ENCODE measurements at regions not wholly inside any gene's neighbourhood (a gene's known extent, or its start where the extent isn't known, plus 50 kb on each side); places are given as distances from the start of the nearest gene placed in this dataset.

DNA sequence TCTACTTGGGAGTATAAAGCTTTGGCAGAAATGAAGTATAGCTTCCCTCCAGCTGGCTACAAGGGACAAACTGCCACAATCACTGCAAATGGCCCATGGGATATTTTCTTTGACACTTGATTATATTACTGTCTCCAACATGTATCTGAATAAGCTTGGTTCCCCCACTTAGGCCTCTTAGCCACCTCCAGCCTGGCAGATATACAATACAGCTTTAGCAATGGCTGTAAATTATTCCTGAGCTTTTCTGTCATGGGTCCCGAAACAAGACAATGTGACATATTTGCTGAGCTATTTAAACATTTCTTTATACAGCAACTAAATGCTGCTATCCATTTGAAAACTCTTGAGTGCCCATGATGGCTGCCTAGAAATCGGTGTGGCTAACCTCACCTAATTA is 406.2 kb downstream of the SUCLG1 start:
- no TSS peak for BruUV-seq (replicated peaks)
- SMC1A ChIA-PET (ENCODE audit: uncharacterized antibody, unreplicated experiment): no interaction called here

More for the DNA sequence above, 406.2 kb downstream of the SUCLG1 start:
- POLR2A ChIA-PET: no interaction called here
- H3K9me3 ChIP-seq (replicated peaks; ENCODE audit: control insufficient read depth, insufficient read depth, low read length): no peaks in the 10 kb centered on the region
- H3K4me3 ChIP-seq: no peak overlapping the region
- RAD21 ChIA-PET (ENCODE audit: unreplicated experiment): no interaction called here
- DNase-seq (ENCODE audit: low read depth, low spot score) (no peak), ATAC-seq (no peak), FAIRE-seq (no peak)
- no peaks in the 10 kb centered on the region for H3K79me2 ChIP-seq (ENCODE audit: control insufficient read depth, insufficient read depth, low read length)
- no peak overlapping the region for H3K4me2 ChIP-seq (ENCODE audit: control insufficient read depth, insufficient read depth)
- intact Hi-C loops (cut with micrococcal nuclease; ENCODE audit: unreplicated experiment) (no loop called here), in situ Hi-C loops (cut with MboI) (no loop called here)
- no peak overlapping the region for H3K9ac ChIP-seq (ENCODE audit: control insufficient read depth, insufficient read depth, low read length)
- H3K36me3 ChIP-seq (ENCODE audit: control insufficient read depth in 2 of 2, insufficient read depth in 2 of 2, low read length in 1 of 2): no peaks in the 10 kb centered on the region
- H3K27me3 ChIP-seq (replicated peaks in 1 of 2; ENCODE audit: control insufficient read depth in 2 of 2, insufficient read depth in 2 of 2, low read length in 1 of 2): no peaks in the 10 kb centered on the region
- H4K20me1 ChIP-seq (ENCODE audit: control insufficient read depth, insufficient read depth): no peaks in the 10 kb centered on the region
- CTCF ChIA-PET: interaction anchor here (0.6 to 1.3 kb wide), 2 partner anchors 21 to 262 kb away, joined by 3 read pairs; no protein-coding TSS in a partner anchor
- no peak overlapping the region for H3K27ac ChIP-seq (ENCODE audit: control insufficient read depth, insufficient read depth)
- 0% methylated on average over 2 of the region's 2 CpGs for WGBS (ENCODE audit: insufficient coverage, insufficient replicate concordance, low lambda C conversion rate, missing lambda C conversion rate)
- no peaks in the 10 kb centered on the region for H3K4me1 ChIP-seq (ENCODE audit: control insufficient read depth, insufficient read depth, low read length)
- no peak overlapping the region for H2AFZ ChIP-seq (ENCODE audit: control insufficient read depth, low read depth, low read length)
- no peak for TF ChIP-seq GABPA (IDR thresholded peaks at IDR 0.05; ENCODE audit: low read depth)
- TF ChIP-seq, protein P1, sequence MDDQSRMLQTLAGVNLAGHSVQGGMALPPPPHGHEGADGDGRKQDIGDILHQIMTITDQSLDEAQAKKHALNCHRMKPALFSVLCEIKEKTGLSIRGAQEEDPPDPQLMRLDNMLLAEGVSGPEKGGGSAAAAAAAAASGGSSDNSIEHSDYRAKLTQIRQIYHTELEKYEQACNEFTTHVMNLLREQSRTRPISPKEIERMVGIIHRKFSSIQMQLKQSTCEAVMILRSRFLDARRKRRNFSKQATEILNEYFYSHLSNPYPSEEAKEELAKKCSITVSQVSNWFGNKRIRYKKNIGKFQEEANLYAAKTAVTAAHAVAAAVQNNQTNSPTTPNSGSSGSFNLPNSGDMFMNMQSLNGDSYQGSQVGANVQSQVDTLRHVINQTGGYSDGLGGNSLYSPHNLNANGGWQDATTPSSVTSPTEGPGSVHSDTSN (IDR thresholded peaks at IDR 0.05; ENCODE audit: insufficient replicate concordance, low read depth, low read length): no peak
- TF ChIP-seq, protein P2, sequence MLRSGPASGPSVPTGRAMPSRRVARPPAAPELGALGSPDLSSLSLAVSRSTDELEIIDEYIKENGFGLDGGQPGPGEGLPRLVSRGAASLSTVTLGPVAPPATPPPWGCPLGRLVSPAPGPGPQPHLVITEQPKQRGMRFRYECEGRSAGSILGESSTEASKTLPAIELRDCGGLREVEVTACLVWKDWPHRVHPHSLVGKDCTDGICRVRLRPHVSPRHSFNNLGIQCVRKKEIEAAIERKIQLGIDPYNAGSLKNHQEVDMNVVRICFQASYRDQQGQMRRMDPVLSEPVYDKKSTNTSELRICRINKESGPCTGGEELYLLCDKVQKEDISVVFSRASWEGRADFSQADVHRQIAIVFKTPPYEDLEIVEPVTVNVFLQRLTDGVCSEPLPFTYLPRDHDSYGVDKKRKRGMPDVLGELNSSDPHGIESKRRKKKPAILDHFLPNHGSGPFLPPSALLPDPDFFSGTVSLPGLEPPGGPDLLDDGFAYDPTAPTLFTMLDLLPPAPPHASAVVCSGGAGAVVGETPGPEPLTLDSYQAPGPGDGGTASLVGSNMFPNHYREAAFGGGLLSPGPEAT (IDR thresholded peaks at IDR 0.05; ENCODE audit: low read depth): no peak
- TF ChIP-seq KAT2A (conservative IDR thresholded peaks at IDR 0.05; ENCODE audit: control insufficient read depth, low read depth, low read length): no peak
- no peak for TF ChIP-seq RCOR1 (conservative IDR thresholded peaks at IDR 0.05; ENCODE audit: low read depth, low read length)
- TF ChIP-seq, protein P3, sequence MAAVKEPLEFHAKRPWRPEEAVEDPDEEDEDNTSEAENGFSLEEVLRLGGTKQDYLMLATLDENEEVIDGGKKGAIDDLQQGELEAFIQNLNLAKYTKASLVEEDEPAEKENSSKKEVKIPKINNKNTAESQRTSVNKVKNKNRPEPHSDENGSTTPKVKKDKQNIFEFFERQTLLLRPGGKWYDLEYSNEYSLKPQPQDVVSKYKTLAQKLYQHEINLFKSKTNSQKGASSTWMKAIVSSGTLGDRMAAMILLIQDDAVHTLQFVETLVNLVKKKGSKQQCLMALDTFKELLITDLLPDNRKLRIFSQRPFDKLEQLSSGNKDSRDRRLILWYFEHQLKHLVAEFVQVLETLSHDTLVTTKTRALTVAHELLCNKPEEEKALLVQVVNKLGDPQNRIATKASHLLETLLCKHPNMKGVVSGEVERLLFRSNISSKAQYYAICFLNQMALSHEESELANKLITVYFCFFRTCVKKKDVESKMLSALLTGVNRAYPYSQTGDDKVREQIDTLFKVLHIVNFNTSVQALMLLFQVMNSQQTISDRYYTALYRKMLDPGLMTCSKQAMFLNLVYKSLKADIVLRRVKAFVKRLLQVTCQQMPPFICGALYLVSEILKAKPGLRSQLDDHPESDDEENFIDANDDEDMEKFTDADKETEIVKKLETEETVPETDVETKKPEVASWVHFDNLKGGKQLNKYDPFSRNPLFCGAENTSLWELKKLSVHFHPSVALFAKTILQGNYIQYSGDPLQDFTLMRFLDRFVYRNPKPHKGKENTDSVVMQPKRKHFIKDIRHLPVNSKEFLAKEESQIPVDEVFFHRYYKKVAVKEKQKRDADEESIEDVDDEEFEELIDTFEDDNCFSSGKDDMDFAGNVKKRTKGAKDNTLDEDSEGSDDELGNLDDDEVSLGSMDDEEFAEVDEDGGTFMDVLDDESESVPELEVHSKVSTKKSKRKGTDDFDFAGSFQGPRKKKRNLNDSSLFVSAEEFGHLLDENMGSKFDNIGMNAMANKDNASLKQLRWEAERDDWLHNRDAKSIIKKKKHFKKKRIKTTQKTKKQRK (IDR thresholded peaks at IDR 0.05; ENCODE audit: low read depth, low read length): no peak
- no peak for TF ChIP-seq GATAD2B (conservative IDR thresholded peaks at IDR 0.05; ENCODE audit: low read depth)
- TF ChIP-seq POLR2AphosphoS2 (IDR thresholded peaks at IDR 0.05; ENCODE audit: low read depth, low read length): no peak
- no peak for TF ChIP-seq HCFC1 (IDR thresholded peaks at IDR 0.05; ENCODE audit: low read length)
- no peak for TF ChIP-seq SMAD5 (IDR thresholded peaks at IDR 0.05; ENCODE audit: low read depth)
